ENCODE measurements at regions not wholly inside any gene's neighbourhood (a gene's known extent, or its start where the extent isn't known, plus 50 kb on each side); places are given as distances from the start of the nearest gene placed in this dataset.

- TF ChIP-seq CTCF (IDR thresholded peaks at IDR 0.05): no peak
- no peak for TF ChIP-seq POLR2A (IDR thresholded peaks at IDR 0.05)
- no peak for TF ChIP-seq EP300 (IDR thresholded peaks at IDR 0.05)
Measured at GRCh38 chr21:38067086-38067739, 151.0 kb upstream of the KCNJ6 start.

All from stomach (tissue), 4 donors.